Suprapubic skin (tissue), 4 donors: ENCODE measurements at regions not wholly inside any gene's neighbourhood (a gene's known extent, or its start where the extent isn't known, plus 50 kb on each side); places are given as distances from the start of the nearest gene placed in this dataset.

Experiments
- DNase-seq, 2 donors: peaks; one replicate each; pipeline ENCODE4 v3.0.0-alpha.2; 2019; ENCODE audit warnings: low spot score in 2 of 2
- H3K27ac ChIP-seq: fragments of 200-600 bp; sonication (generic); one replicate; pipeline ENCODE4 v1.5.1; 2019
- H3K27me3 ChIP-seq: fragments of 200-600 bp; sonication (generic); one replicate; pipeline ENCODE4 v1.5.1; 2019
- H3K36me3 ChIP-seq: fragments of 200-600 bp; sonication (generic); one replicate; pipeline ENCODE4 v1.5.1; 2019
- H3K4me1 ChIP-seq: fragments of 200-600 bp; sonication (generic); one replicate; pipeline ENCODE4 v1.5.1; 2019
- H3K4me3 ChIP-seq: fragments of 200-600 bp; sonication (generic); one replicate; pipeline ENCODE4 v1.5.1; 2019; ENCODE audit warnings: mild to moderate bottlenecking
- H3K9me3 ChIP-seq: fragments of 200-600 bp; sonication (generic); one replicate; pipeline ENCODE4 v1.5.1; 2019
- EP300 ChIP-seq: sonication (generic); formaldehyde crosslinking; IDR thresholded peaks from one replicate; pipeline ENCODE4 v1.6.1; 2017; ENCODE audit warnings: antibody characterized with exemption
- POLR2A ChIP-seq, 2 donors: fragments of 450-650 bp; IDR thresholded peaks; one replicate each; pipeline ENCODE4 v1.6.1; 2017; ENCODE audit warnings: antibody characterized with exemption in 2 of 2, mild to moderate bottlenecking in 2 of 2, moderate library complexity in 2 of 2
- POLR2AphosphoS5 ChIP-seq, 3 donors: sonication (generic); formaldehyde crosslinking; IDR thresholded peaks; one replicate each; pipeline ENCODE4 v1.6.1; 2017; ENCODE audit warnings: antibody characterized with exemption in 3 of 3
- WGBS: methylation state at CpG from one replicate; pipeline ENCODE4 v1.1.5; 2018; 5-methylcytosine and 5-hydroxymethylcytosine counted together
- TF ChIP-seq, protein P1 (sequence below), 2 donors: fragments of 200-600 bp in 1 of 2; fragments of 450-650 bp in 1 of 2; sonication (generic) in 1 of 2; IDR thresholded peaks; one replicate each; pipeline ENCODE4 v1.5.1; 2016 to 2019; ENCODE audit warnings: antibody characterized with exemption in 2 of 2, mild to moderate bottlenecking in 1 of 2, moderate library complexity in 1 of 2

DNA sequence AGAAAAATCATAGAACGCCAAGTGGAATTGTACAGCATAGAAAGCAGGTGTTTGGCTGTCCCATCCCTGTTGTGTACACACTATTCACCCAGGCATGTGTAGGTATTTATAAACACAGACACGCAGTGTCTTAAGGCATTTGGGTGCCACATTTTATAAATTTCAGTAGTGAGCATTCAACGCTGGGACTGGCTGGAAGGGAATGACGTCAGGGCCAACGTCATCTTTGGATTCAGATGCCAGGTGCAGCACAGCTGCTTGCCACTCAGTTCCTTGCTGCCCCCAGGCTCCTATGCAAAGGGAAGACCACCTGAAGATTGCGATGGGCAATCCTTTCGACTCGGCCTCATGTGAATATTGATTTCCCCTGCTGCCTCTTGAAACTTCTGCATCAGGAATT, 461.7 kb upstream of the SOX11 start:
- H3K36me3 ChIP-seq, result no peaks in the 10 kb centered on the region
- no peaks in the 10 kb centered on the region for H3K27me3 ChIP-seq
- whole genome bisulfite sequencing, result 74% methylated on average over 8 of the region's 8 CpGs

DNA sequence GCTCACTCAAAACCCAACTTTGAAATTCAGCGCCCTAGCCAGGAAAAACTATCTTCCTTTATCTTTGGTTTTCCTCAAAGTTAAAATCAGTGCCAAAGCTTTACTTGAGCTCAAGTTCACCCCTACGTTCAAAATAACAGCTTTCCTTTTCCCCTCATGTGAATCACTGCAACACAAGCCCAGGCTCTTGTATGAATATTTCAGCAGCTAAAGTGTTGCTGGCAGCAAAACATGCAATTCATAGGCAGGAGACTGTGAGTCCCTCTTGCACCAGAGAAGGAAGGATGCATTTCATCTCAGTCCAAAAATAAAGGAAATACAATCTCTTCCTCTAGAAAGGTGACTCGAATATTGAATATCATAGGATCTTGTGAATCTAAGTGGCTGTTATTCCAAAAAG, 461.3 kb upstream of the SOX11 start:
- Histone ChIP-seq H3K27me3 (no peaks in the 10 kb centered on the region), H3K4me3 (no peak overlapping the region), H3K9me3 (peaks cover 6% of the 10 kb centered on the region), H3K4me1 (no peaks in the 10 kb centered on the region), H3K27ac (no peak overlapping the region), H3K36me3 (no peaks in the 10 kb centered on the region)
- TF ChIP-seq POLR2A (IDR thresholded peaks at IDR 0.05) (no peak), POLR2AphosphoS5 (IDR thresholded peaks at IDR 0.05) (no peak), EP300 (no peak)
- TF ChIP-seq, protein P1, sequence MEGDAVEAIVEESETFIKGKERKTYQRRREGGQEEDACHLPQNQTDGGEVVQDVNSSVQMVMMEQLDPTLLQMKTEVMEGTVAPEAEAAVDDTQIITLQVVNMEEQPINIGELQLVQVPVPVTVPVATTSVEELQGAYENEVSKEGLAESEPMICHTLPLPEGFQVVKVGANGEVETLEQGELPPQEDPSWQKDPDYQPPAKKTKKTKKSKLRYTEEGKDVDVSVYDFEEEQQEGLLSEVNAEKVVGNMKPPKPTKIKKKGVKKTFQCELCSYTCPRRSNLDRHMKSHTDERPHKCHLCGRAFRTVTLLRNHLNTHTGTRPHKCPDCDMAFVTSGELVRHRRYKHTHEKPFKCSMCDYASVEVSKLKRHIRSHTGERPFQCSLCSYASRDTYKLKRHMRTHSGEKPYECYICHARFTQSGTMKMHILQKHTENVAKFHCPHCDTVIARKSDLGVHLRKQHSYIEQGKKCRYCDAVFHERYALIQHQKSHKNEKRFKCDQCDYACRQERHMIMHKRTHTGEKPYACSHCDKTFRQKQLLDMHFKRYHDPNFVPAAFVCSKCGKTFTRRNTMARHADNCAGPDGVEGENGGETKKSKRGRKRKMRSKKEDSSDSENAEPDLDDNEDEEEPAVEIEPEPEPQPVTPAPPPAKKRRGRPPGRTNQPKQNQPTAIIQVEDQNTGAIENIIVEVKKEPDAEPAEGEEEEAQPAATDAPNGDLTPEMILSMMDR (IDR thresholded peaks at IDR 0.05), result no peak
- DNase-seq, result no peak
- WGBS, result 49% methylated on average over 3 of the region's 3 CpGs

More for the DNA sequence above, 461.7 kb upstream of the SOX11 start:
- Histone ChIP-seq H3K9me3 (peaks cover 2% of the 10 kb centered on the region), H3K4me1 (no peaks in the 10 kb centered on the region), H3K27ac (no peak overlapping the region), H3K4me3 (no peak overlapping the region)
- no peak for DNase-seq
- TF ChIP-seq POLR2A (IDR thresholded peaks at IDR 0.05), result no peak
- no peak for TF ChIP-seq POLR2AphosphoS5 (IDR thresholded peaks at IDR 0.05)
- no peak for TF ChIP-seq EP300
- TF ChIP-seq, protein P1 (IDR thresholded peaks at IDR 0.05), result no peak

DNA sequence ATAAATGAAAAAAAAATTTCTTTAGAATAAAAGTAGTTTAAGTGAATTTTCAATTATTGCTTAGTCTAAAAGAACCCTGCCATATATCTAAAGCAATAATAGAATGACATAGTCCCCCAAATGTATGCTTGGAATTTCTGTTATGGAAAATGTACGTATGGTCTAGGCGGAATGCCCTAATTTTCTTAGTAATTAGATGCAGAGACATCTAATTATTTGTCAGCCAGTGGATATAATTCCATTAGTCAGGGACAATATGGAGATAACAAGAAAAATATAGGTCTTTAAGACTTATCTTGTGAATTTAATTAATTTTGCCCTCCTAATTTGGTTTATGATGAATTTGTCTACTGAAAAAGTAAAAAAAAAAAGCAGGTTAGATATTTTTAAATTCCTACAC, 460.9 kb upstream of the SOX11 start:
- DNase-seq, result no peak
- H3K36me3 ChIP-seq, result no peaks in the 10 kb centered on the region
- peaks cover 6% of the 10 kb centered on the region for H3K9me3 ChIP-seq
- H3K27me3 ChIP-seq, result no peaks in the 10 kb centered on the region
- no peak overlapping the region for H3K4me3 ChIP-seq
- H3K27ac ChIP-seq, result no peak overlapping the region
- WGBS, result 71% methylated on average over 2 of the region's 2 CpGs
- H3K4me1 ChIP-seq, result no peaks in the 10 kb centered on the region
- no peak for TF ChIP-seq POLR2AphosphoS5 (IDR thresholded peaks at IDR 0.05)
- TF ChIP-seq, protein P1 (IDR thresholded peaks at IDR 0.05), result no peak
- TF ChIP-seq POLR2A (IDR thresholded peaks at IDR 0.05), result no peak
- TF ChIP-seq EP300, result no peak

DNA sequence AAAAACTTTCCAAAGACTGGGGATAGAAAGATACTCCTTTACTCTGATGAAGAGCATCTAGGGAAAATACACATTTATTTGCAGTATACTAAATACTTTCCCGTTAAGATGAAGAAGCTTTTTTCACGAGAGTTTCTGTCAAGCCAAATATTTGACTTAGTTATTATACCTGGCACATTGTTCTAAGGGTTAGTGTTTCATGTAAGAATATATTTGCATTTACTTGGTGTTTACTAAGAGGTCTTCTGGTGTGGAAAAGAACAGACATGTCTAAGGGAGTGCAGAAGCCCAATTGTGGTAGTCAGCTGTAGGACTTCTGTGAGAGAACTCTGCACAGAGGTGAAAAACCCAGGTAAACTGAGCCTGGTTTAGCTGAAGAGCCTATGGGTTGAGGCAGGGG, 457.6 kb upstream of the SOX11 start:
- H3K36me3 ChIP-seq, result no peaks in the 10 kb centered on the region
- H3K27ac ChIP-seq, result no peak overlapping the region
- H3K4me1 ChIP-seq, result no peaks in the 10 kb centered on the region
- 82% methylated on average over 2 of the region's 2 CpGs for WGBS
- H3K4me3 ChIP-seq, result no peak overlapping the region
- TF ChIP-seq POLR2AphosphoS5 (IDR thresholded peaks at IDR 0.05), result no peak
- TF ChIP-seq POLR2A (IDR thresholded peaks at IDR 0.05), result no peak
- no peak for TF ChIP-seq EP300
- TF ChIP-seq, protein P1 (IDR thresholded peaks at IDR 0.05), result no peak
- DNase-seq, result no peak
- H3K9me3 ChIP-seq, result peaks cover 6% of the 10 kb centered on the region
- H3K27me3 ChIP-seq, result no peaks in the 10 kb centered on the region

DNA sequence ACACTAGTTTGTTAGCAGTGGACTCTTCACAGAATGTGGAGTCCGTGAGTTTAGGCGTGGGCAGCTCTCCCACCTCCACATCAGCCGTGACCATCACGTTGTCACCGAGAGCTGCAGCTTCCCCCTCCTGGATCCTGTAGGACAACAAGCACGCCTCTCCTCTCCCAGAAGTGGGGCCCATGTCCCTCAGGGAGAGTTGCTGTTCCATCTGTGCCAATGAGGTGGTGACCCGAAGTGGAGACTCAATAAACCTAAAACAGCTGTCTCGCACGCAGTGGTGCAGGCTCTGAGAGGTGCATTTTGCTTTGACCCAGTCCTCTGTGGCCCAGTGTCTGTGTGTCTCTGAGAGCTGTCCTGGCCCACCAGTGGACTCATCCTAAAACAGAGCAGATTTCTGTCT, 456.5 kb upstream of the SOX11 start:
- no peaks in the 10 kb centered on the region for H3K36me3 ChIP-seq
- TF ChIP-seq POLR2A (IDR thresholded peaks at IDR 0.05) (no peak), POLR2AphosphoS5 (IDR thresholded peaks at IDR 0.05) (no peak), EP300 (no peak)
- TF ChIP-seq, protein P1 (IDR thresholded peaks at IDR 0.05), result no peak
- DNase-seq, result no peak
- H3K4me3 ChIP-seq, result no peak overlapping the region
- H3K4me1 ChIP-seq, result no peaks in the 10 kb centered on the region
- WGBS, result 85% methylated on average over 9 of the region's 9 CpGs
- H3K27me3 ChIP-seq, result no peaks in the 10 kb centered on the region
- H3K9me3 ChIP-seq, result peaks cover 6% of the 10 kb centered on the region
- H3K27ac ChIP-seq, result no peak overlapping the region
